ENCODE measurements at regions not wholly inside any gene's neighbourhood (a gene's known extent, or its start where the extent isn't known, plus 50 kb on each side); places are given as distances from the start of the nearest gene placed in this dataset.

DNA sequence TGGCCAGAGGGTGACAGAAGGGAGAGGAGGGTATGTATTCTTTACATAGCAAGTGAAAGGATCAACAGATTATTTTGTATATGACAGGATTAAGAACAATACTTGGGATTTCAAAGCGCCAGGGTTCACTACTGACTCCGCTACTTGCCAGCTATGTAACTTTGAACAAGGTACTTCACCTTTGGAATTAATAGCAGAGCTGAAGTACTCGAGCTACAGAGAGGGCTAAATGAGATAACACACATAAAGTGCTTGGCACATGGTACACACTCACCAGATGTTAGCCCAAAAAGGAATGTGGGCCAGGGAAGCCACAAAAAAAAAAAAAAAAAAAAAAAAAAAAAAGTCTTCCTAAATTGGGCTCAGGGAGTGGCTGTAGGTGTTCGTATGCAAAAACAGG lies 408.4 kb downstream of the BUD13 start (continued):
- TF ChIP-seq, protein P1, sequence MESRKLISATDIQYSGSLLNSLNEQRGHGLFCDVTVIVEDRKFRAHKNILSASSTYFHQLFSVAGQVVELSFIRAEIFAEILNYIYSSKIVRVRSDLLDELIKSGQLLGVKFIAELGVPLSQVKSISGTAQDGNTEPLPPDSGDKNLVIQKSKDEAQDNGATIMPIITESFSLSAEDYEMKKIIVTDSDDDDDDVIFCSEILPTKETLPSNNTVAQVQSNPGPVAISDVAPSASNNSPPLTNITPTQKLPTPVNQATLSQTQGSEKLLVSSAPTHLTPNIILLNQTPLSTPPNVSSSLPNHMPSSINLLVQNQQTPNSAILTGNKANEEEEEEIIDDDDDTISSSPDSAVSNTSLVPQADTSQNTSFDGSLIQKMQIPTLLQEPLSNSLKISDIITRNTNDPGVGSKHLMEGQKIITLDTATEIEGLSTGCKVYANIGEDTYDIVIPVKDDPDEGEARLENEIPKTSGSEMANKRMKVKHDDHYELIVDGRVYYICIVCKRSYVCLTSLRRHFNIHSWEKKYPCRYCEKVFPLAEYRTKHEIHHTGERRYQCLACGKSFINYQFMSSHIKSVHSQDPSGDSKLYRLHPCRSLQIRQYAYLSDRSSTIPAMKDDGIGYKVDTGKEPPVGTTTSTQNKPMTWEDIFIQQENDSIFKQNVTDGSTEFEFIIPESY (IDR thresholded peaks at IDR 0.05; ENCODE audit: borderline replicate concordance, low read depth), result no peak
- no peak for TF ChIP-seq USF2 (IDR thresholded peaks at IDR 0.05; ENCODE audit: borderline replicate concordance, low read depth, low read length)
- TF ChIP-seq NFIC (IDR thresholded peaks at IDR 0.05; ENCODE audit: borderline replicate concordance), result no peak
- no peak for TF ChIP-seq FOXJ3 (CRISPR knock-in tag; IDR thresholded peaks at IDR 0.05)
- TF ChIP-seq CHD2 (IDR thresholded peaks at IDR 0.05; ENCODE audit: low read length, partially characterized antibody), result no peak

DNA sequence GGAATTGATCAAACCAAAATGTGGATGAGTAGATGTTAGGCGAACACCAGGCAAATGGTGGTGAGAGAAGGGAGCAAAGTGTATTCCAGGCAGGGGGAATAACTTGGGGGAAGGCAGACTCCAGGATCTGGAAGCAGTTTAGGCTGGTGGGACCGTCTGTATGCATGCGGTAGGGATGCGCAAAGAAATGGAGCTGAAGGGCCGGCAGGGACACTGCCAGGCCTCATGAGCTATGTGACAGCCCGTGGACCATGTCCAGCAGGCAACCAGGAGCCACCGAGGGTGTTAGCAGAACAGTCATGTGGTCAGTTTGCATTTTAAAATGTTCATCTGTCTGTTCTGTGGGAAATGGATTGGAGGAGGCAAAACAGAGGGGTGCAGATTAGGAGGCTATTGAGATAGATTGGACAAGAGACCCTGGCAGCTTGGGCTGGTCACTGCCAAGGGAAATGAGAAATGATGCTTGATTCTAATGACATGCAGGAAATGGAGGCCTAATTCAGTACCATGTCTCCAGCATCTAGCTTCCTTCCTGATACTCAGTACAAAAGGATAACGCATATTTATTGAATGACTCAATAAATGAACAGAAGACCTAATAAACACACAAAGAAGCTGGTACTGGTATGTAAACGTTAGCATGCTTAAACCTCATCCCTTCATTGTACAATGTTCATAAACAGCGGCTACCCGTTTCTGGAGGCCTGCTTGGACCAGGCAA lies 412.4 kb downstream of the BUD13 start:
- no peak for DNase-seq
- H3K4me2 ChIP-seq, result no peak overlapping the region
- H3K9ac ChIP-seq, result no peak overlapping the region
- no peaks in the 10 kb centered on the region for H3K9me2 ChIP-seq
- no peak overlapping the region for H3K4me3 ChIP-seq (ENCODE audit: low read depth in 2 of 2, low read length in 1 of 2)
- peaks cover 0 to 16% of the 10 kb centered on the region in 2 experiments; a peak in 1 of 4 replicates for H3K4me1 ChIP-seq (ENCODE audit: control insufficient read depth in 1 of 2, insufficient read depth in 2 of 2, low read depth in 1 of 2, low read length in 1 of 2)
- CTCF ChIA-PET, result interaction anchor here (0.7 to 1.6 kb wide), 3 partner anchors 10 to 83 kb away, joined by 3 to 4 read pairs (median 3); no protein-coding TSS in a partner anchor
- no peaks in the 10 kb centered on the region for H3K9me3 ChIP-seq
- no peaks in the 10 kb centered on the region for H3K27me3 ChIP-seq (ENCODE audit: insufficient read depth)
- H3K79me2 ChIP-seq (ENCODE audit: insufficient read depth), result no peaks in the 10 kb centered on the region
- 38% methylated on average over 10 of the region's 11 CpGs for WGBS (ENCODE audit: low lambda C conversion rate)
- POLR2A ChIA-PET, result interaction anchor here (1.0 to 2.7 kb wide), 2 partner anchors 12 to 68 kb away, joined by 3 to 8 read pairs; no protein-coding TSS in a partner anchor
- H2AFZ ChIP-seq (ENCODE audit: low read depth), result no peak overlapping the region
- H3K27ac ChIP-seq (ENCODE audit: low read depth in 2 of 2, low read length in 1 of 2), result peak overlapping the region in 1 of 2 experiments; percentile 34; a peak in 1 of 4 replicates
- no peaks in the 10 kb centered on the region for H4K20me1 ChIP-seq (ENCODE audit: insufficient read depth)
- H3K36me3 ChIP-seq (replicated peaks in 1 of 2; ENCODE audit: control insufficient read depth in 1 of 2, insufficient read depth in 2 of 2, low read length in 1 of 2), result no peaks in the 10 kb centered on the region
- TF ChIP-seq TCF12 (IDR thresholded peaks at IDR 0.05) (no peak), ELF1 (IDR thresholded peaks at IDR 0.05) (no peak), GATA2 (CRISPR knock-in tag; IDR thresholded peaks at IDR 0.05) (no peak), USF2 (IDR thresholded peaks at IDR 0.05; ENCODE audit: borderline replicate concordance, low read depth, low read length) (no peak), EZH2phosphoT487 (IDR thresholded peaks at IDR 0.05; ENCODE audit: borderline replicate concordance, low read depth) (no peak), FOSL2 (IDR thresholded peaks at IDR 0.05; ENCODE audit: borderline replicate concordance, low read depth) (no peak), EP300 (IDR thresholded peaks at IDR 0.05; ENCODE audit: borderline replicate concordance in 1 of 2, low read depth in 1 of 2, low read length in 1 of 2) (no peak), FOXM1 (IDR thresholded peaks at IDR 0.05; ENCODE audit: low read depth) (no peak)
- TF ChIP-seq, protein P1 (IDR thresholded peaks at IDR 0.05; ENCODE audit: borderline replicate concordance, low read depth), result no peak
- no peaks in the 10 kb centered on the region for H3F3A ChIP-seq (replicated peaks; ENCODE audit: insufficient read depth)

All from SK-N-SH (cell line).